Right lobe of liver (tissue), 4 donors: ENCODE measurements at regions not wholly inside any gene's neighbourhood (a gene's known extent, or its start where the extent isn't known, plus 50 kb on each side); places are given as distances from the start of the nearest gene placed in this dataset.

ENCODE experiments used
- POLR2A ChIP-seq: fragments of 450-650 bp; IDR thresholded peaks from one replicate; pipeline ENCODE4 v1.6.1; 2017; ENCODE audit warnings: antibody characterized with exemption, mild to moderate bottlenecking
- TF ChIP-seq, protein P1 (sequence below), 4 donors: fragments of 200-600 bp in 3 of 4; fragments of 450-650 bp in 1 of 4; IDR thresholded peaks; one replicate each; pipeline versions ENCODE4 v1.5.1 to v1.8.0; 2016 to 2022; ENCODE audit warnings: antibody characterized with exemption in 4 of 4, mild to moderate bottlenecking in 2 of 4
- donor health status: DM: no; HTN: no; CAD: no.
- donor health status: DM: no; HTN: no; CAD: no.
- donor health status: DM: no; HTN: yes; CAD: no.

- TF ChIP-seq, protein P1, sequence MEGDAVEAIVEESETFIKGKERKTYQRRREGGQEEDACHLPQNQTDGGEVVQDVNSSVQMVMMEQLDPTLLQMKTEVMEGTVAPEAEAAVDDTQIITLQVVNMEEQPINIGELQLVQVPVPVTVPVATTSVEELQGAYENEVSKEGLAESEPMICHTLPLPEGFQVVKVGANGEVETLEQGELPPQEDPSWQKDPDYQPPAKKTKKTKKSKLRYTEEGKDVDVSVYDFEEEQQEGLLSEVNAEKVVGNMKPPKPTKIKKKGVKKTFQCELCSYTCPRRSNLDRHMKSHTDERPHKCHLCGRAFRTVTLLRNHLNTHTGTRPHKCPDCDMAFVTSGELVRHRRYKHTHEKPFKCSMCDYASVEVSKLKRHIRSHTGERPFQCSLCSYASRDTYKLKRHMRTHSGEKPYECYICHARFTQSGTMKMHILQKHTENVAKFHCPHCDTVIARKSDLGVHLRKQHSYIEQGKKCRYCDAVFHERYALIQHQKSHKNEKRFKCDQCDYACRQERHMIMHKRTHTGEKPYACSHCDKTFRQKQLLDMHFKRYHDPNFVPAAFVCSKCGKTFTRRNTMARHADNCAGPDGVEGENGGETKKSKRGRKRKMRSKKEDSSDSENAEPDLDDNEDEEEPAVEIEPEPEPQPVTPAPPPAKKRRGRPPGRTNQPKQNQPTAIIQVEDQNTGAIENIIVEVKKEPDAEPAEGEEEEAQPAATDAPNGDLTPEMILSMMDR (IDR thresholded peaks at IDR 0.05): no peak
- no peak for TF ChIP-seq POLR2A
These were observed 542.6 kb upstream of the KLHL29 start for GRCh38 chr2:22842205-22842869.
